ENCODE measurements at regions not wholly inside any gene's neighbourhood (a gene's known extent, or its start where the extent isn't known, plus 50 kb on each side); places are given as distances from the start of the nearest gene placed in this dataset.

GRCh38 chr17:27396045-27396444, 60.2 kb upstream of the KSR1 start:
- TF ChIP-seq CTCF (IDR thresholded peaks at IDR 0.05; ENCODE audit: borderline replicate concordance, extremely low read depth, low read length, poor library complexity, severe bottlenecking) (no peak), EZH2 (IDR thresholded peaks at IDR 0.05; ENCODE audit: borderline replicate concordance, low read depth, low read length, severe bottlenecking) (no peak)

Data from DND-41 (cell line).